Spleen (tissue), 11 donors: ENCODE measurements at regions not wholly inside any gene's neighbourhood (a gene's known extent, or its start where the extent isn't known, plus 50 kb on each side); places are given as distances from the start of the nearest gene placed in this dataset.

ENCODE experiments used
- DNase-seq: peaks from one replicate; pipeline ENCODE4 v3.0.0-alpha.2; 2020
- H3K27ac ChIP-seq, 8 donors: fragments of 200-600 bp; sonication (generic) in 7 of 8; 1 replicate in 4 of 8; 2 replicates in 4 of 8; pipeline versions ENCODE4 v1.5.0 to v1.8.0; 2016 to 2021; ENCODE audit warnings: inconsistent platforms in 4 of 8, mild to moderate bottlenecking in 4 of 8, moderate library complexity in 1 of 8
- H3K27me3 ChIP-seq, 7 donors: fragments of 200-600 bp; sonication (generic) in 6 of 7; replicated peaks in 1 of 7; 1 replicate in 4 of 7; 2 replicates in 3 of 7; pipeline versions ENCODE4 v1.5.0 to v1.8.0; 2016 to 2021; ENCODE audit warnings: inconsistent platforms in 3 of 7, mild to moderate bottlenecking in 1 of 7
- H3K36me3 ChIP-seq, 6 donors: fragments of 200-600 bp; sonication (generic) in 5 of 6; 1 replicate in 4 of 6; 2 replicates in 2 of 6; pipeline versions ENCODE4 v1.5.0 to v1.8.0; 2016 to 2021; ENCODE audit warnings: inconsistent platforms in 2 of 6
- H3K4me1 ChIP-seq, 6 donors: fragments of 200-600 bp; sonication (generic) in 5 of 6; 1 replicate in 3 of 6; 2 replicates in 3 of 6; pipeline versions ENCODE4 v1.5.0 to v1.8.0; 2016 to 2021; ENCODE audit warnings: inconsistent platforms in 3 of 6
- H3K4me3 ChIP-seq, 8 donors: fragments of 200-600 bp; sonication (generic) in 7 of 8; 1 replicate in 4 of 8; 2 replicates in 4 of 8; pipeline versions ENCODE4 v1.5.0 to v1.8.0; 2016 to 2021; ENCODE audit warnings: inconsistent platforms in 4 of 8, mild to moderate bottlenecking in 4 of 8, moderate library complexity in 2 of 8
- H3K9me3 ChIP-seq, 8 donors: fragments of 200-600 bp; sonication (generic) in 7 of 8; 1 replicate in 4 of 8; 2 replicates in 4 of 8; pipeline versions ENCODE4 v1.5.0 to v1.8.0; 2016 to 2021; ENCODE audit warnings: inconsistent platforms in 4 of 8
- CTCF ChIP-seq, 11 experiments: fragments of 200-600 bp in 7 of 11; fragments of 450-650 bp in 4 of 11; sonication (generic) in 4 of 11; IDR thresholded peaks in 8 of 11; conservative IDR thresholded peaks in 3 of 11; 1 replicate in 7 of 11; 2 replicates in 4 of 11; pipeline versions ENCODE4 v1.4.0 to v1.8.0; 2016 to 2021; ENCODE audit warnings: antibody characterized with exemption in 11 of 11, inconsistent platforms in 4 of 11, mild to moderate bottlenecking in 1 of 11
- POLR2A ChIP-seq, 3 donors: fragments of 450-650 bp; IDR thresholded peaks; one replicate each; pipeline ENCODE4 v1.5.1; 2017; ENCODE audit warnings: antibody characterized with exemption in 3 of 3, mild to moderate bottlenecking in 1 of 3
- POLR2AphosphoS5 ChIP-seq, 3 donors: sonication (generic); formaldehyde crosslinking; IDR thresholded peaks; one replicate each; pipeline ENCODE4 v1.5.1; 2017; ENCODE audit warnings: antibody characterized with exemption in 3 of 3
- WGBS, 5 donors: extraction: QIAGEN DNeasy Blood & Tissue Kit in 3 of 5; methylation state at CpG; one replicate each; pipeline versions ENCODE4 v1.1.5 to v1.1.7; 2013 to 2018; 5-methylcytosine and 5-hydroxymethylcytosine counted together
- intact Hi-C: fragments of 100-400 bp; cut with DNase I; formaldehyde crosslinking; loops from one replicate; pipeline ENCODE4 v1.15.0; 2023; ENCODE audit warnings: low total_unique reads
- donor health status: healthy with polysubstance abuse.
- donor health status: DM: no; HTN: no; CAD: no; lungs with moderate emphysema.
- donor health status: DM: no; HTN: no; CAD: no.
- donor health status: Bipolar disorder and iron deficiency.
- donor health status: healthy.
- donor health status: DM: no; HTN: no; CAD: no.
- donor health status: DM: yes; HTN: yes; CAD: no.

DNA sequence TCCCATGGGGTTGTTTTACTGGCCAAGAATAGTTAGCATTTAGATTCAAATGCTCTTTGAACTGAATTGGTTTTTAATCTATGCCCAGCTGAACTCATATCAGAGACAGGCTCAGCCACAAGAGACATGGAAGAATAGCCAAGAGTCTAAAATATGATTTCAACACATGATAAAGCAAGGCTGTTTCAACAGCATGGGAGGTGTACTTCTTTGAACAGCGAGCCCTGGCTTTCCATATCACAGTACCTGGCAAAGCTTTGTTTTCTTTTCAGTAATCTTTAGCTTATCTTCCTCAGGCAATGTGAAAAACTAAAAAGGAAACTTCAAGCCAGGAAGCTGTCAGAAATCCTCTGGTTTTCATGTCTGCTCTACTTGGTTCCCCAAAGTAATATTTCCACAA is 413.6 kb upstream of the ADAMTS9 start:
- H3K36me3 ChIP-seq: no peaks in the 10 kb centered on the region
- TF ChIP-seq POLR2AphosphoS5 (IDR thresholded peaks at IDR 0.05) (no peak), POLR2A (IDR thresholded peaks at IDR 0.05) (no peak), CTCF (IDR thresholded peaks at IDR 0.05 in 8 of 11, conservative IDR thresholded peaks at IDR 0.05 in 3 of 11) (no peak)
- no peaks in the 10 kb centered on the region for H3K27me3 ChIP-seq
- no peak for DNase-seq
- 25 to 46% (median 37%) methylated on average over 1 of the region's 1 CpG for WGBS, 5 donors
- intact Hi-C loops: no loop called here
- no peaks in the 10 kb centered on the region for H3K4me1 ChIP-seq
- H3K4me3 ChIP-seq: no peak overlapping the region
- no peaks in the 10 kb centered on the region for H3K9me3 ChIP-seq
- H3K27ac ChIP-seq: no peak overlapping the region

DNA sequence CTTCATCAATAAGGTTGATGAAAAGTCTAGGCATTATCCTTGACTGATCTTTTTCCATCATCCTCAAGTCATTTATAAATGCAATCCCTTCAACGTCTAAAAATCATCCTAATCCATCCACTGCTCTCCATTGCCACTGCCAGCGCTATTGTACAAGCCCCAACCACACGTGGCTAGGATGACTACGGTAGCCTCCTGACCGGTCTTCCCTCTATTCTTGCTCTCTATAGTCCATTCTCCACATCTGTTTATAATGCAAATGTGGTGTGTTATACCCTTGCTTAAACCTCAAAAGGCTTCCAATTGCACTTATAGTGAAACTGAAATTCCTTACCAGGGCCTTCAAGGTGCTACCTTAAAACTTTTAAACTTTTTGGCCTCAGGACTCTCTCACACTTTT is 410.6 kb upstream of the ADAMTS9 start:
- H3K4me1 ChIP-seq: no peaks in the 10 kb centered on the region
- no peaks in the 10 kb centered on the region for H3K36me3 ChIP-seq
- no peaks in the 10 kb centered on the region for H3K27me3 ChIP-seq
- H3K4me3 ChIP-seq: no peak overlapping the region
- H3K9me3 ChIP-seq: no peaks in the 10 kb centered on the region
- no peak overlapping the region for H3K27ac ChIP-seq
- TF ChIP-seq CTCF (IDR thresholded peaks at IDR 0.05 in 8 of 11, conservative IDR thresholded peaks at IDR 0.05 in 3 of 11) (no peak), POLR2A (IDR thresholded peaks at IDR 0.05) (no peak), POLR2AphosphoS5 (IDR thresholded peaks at IDR 0.05) (no peak)
- 78 to 92% (median 87%) methylated on average over 5 of the region's 5 CpGs for WGBS, 5 donors
- intact Hi-C loops: no loop called here
- no peak for DNase-seq

DNA sequence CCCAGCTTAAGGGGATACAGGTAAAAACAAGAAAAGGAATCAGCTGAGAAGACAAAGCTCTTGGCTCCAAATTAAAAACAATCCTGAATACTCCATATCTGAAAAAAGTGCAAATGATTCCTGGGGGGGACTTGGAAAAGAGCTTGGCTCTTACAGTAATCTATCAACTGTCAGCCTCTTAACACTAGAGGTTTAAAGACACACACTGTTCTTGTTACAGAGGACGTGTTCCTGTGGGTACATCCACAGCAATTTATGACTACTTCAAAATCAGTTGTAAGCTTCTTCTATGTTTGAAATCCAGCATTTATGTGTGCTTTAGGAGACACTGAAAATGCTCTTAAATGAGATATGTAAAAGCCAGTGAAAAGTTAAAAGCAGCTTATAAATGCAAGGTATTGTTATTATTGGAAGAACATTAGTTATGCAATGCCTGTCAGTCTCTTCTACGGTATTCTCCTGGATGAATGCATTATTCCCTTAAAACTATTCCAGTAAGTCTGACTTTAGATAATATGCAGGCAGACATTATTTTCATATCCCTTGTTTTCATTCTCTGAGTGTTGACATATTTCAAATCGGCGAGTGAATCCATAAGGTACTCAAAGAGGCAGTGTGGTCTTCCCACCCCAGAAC is 408.4 kb upstream of the ADAMTS9 start:
- intact Hi-C loops: no loop called here

DNA sequence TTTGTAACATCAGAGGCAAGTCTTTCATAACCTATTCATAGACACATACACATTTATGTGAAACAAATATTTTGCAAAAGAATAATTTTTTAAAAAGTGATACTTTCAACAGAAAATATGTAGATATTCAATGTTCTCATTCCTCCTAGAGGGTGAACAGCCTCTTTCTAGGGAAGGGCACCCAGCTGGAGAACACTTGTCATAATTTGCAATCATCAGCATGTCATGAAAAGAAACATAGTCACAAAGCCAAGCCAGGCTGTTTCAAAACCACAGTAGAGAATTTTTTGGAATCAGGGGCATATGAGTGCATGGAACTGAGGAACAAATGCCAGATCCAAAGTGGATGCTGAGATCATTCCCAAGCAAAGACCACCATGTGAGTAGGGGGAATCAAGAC is 406.9 kb upstream of the ADAMTS9 start:
- intact Hi-C loops: no loop called here
- H3K9me3 ChIP-seq: no peaks in the 10 kb centered on the region
- no peak for TF ChIP-seq POLR2AphosphoS5 (IDR thresholded peaks at IDR 0.05)
- H3K27ac ChIP-seq: no peak overlapping the region
- H3K4me1 ChIP-seq: no peaks in the 10 kb centered on the region
- no peak for DNase-seq
- no peaks in the 10 kb centered on the region for H3K36me3 ChIP-seq
- no peaks in the 10 kb centered on the region for H3K27me3 ChIP-seq
- H3K4me3 ChIP-seq: no peak overlapping the region

More for the DNA sequence above, 408.4 kb upstream of the ADAMTS9 start:
- 75 to 86% (median 79%) methylated on average over 4 of the region's 4 CpGs for WGBS, 5 donors
- TF ChIP-seq POLR2A (IDR thresholded peaks at IDR 0.05) (no peak), POLR2AphosphoS5 (IDR thresholded peaks at IDR 0.05) (no peak), CTCF (IDR thresholded peaks at IDR 0.05 in 8 of 11, conservative IDR thresholded peaks at IDR 0.05 in 3 of 11) (no peak)
- Histone ChIP-seq H3K9me3 (no peaks in the 10 kb centered on the region), H3K4me3 (no peak overlapping the region), H3K4me1 (no peaks in the 10 kb centered on the region), H3K27me3 (no peaks in the 10 kb centered on the region), H3K36me3 (no peaks in the 10 kb centered on the region), H3K27ac (no peak overlapping the region)
- no peak for DNase-seq

DNA sequence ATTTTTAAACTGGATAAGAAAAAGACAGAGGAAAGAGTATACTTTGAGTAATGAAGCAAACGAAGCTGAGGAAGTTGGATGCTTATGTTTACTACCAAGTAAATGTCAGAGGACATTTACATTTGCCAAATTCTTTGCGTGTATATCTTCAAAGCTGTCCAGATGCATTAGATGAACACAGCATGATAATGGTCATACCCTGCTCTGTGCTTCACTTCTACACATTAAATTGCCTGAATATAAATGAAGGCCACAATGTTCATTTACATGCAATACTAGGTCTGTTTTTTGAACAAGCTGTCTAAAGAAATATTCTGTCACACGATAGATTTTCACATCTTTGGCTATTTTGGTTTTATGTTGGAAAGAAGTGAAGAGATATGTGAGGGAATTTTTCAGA is 405.8 kb upstream of the ADAMTS9 start:
- Histone ChIP-seq H3K36me3 (no peaks in the 10 kb centered on the region), H3K27ac (no peak overlapping the region), H3K4me1 (no peaks in the 10 kb centered on the region), H3K27me3 (no peaks in the 10 kb centered on the region), H3K9me3 (no peaks in the 10 kb centered on the region), H3K4me3 (no peak overlapping the region)
- 73 to 83% (median 79%) methylated on average over 3 of the region's 3 CpGs for WGBS, 5 donors
- no peak for DNase-seq
- intact Hi-C loops: no loop called here
- TF ChIP-seq CTCF (IDR thresholded peaks at IDR 0.05 in 8 of 11, conservative IDR thresholded peaks at IDR 0.05 in 3 of 11) (no peak), POLR2A (IDR thresholded peaks at IDR 0.05) (no peak), POLR2AphosphoS5 (IDR thresholded peaks at IDR 0.05) (no peak)
